ENCODE measurements at regions not wholly inside any gene's neighbourhood (a gene's known extent, or its start where the extent isn't known, plus 50 kb on each side); places are given as distances from the start of the nearest gene placed in this dataset.

DNA sequence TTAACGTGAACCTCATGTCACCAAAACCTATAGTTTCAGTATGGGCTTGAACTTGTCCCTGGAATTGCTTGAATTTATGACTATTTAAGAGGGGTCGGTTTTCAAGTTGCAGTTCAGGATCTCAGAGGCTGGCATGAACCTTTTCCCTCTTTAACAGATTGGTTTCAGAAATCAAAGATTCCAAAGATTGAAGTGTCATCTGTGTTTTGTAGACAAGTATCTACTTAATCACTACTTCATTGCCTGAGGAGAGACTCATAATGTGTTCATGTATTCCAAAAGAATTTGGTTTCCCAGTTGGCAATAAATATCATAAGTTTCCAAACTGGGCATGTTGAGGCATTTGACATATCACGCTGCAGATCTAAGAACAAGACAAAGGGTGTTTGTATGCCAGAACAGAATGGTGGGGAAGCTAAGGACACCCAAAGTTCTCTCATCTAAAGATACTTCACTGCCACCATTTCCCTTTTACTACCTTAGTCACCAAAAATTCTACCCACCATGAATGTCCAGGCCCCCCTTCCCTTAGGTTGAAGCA lies 199.5 kb downstream of the NUAK1 start:
- no peak for DNase-seq

DNA sequence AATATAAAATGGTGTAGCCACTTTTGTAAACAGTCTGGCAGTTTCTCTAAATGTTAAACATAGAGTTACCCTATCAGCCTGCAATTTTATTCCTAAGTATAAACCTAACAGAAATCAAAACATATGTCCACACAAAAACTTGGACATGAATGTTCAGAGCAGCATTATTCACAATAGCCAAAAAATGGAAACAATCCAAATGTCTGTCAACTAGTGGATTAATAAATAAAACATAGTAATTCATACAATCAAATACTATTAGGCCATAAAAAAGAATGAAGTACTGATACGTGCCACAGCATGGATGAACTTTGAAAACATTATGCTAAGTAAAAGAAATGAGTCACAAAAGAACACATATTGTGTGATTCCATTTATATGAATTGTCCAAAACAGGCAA lies 196.5 kb downstream of the NUAK1 start:
- no peak for DNase-seq

DNA sequence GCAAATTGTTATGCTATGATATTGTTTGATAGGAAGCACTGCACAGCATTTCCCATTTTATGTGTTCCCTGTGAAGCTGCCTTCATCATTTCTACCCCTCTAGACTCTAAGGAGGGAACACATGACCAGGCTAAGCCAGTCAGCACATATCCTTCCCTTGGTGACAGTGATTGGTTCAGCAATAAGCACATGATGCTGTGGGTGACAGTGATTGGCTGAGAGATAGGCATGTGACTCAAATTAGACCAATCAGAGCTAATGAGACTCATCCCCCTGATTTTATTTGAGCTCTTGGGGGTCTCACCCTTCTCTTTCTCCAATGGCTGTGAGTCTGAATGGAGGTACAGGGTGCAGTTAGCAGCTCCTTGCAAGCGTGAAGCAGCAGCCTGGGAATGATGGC lies 195.2 kb downstream of the NUAK1 start:
- no peak for DNase-seq

DNA sequence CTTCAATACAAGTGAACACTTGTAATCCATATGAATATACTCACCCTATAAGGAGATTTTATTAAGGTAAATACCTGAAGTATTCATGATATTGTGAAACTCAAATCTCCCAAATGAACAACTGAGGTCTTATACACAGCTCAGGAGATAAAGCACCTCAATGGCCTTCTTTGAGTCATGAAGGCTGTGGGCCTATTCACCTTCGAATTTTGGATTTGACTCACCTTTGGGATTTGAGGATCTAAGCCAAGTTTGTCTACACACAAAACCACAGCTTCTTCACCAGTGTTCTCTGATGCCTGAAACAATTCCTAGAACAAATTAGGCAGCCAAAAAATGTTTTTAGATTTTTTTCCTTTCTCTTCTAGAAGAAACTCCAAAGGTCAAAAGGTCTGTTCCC lies 194.1 kb downstream of the NUAK1 start:
- DNase-seq: no peak

DNA sequence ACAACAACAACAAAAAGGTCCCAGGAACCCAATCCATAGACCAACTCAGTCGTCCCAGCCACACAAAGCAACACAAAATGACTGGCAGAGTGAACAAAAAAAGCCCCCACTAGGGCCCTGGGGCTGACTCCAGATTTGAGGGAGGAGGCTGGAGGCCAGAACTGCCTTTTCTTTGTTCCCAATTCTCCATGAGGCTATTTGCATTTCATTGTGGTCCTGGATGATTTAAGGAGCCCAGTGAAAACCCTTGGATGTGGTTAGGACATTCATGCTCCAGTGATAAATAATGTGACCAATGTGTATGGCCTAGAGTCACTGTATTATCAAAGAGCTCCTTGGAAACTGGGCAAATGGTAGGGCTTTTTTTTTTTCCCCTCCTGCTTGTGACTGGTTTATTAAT lies 192.9 kb downstream of the NUAK1 start:
- no peak for DNase-seq

DNA sequence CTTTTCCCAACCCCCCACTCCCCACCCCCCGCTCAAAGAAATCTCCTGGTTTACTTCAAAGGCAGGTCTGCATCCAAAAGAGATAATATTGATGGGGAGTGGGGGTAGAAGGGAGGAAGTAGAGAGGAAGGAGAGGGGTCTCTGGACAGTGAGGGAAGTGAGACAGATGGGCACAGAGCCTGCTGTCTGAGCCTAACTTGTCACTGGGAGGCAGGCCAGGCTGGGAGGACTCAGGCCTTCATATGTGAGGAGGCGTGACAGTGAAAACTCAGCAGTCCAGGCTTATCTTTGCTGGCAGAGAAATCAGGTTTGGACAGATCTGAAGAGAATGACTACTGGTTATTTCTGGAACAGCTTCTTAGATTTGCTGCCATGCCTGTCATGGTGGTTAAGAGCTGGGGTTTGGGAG lies 192.3 kb downstream of the NUAK1 start:
- peak; percentile 75 for DNase-seq

DNA sequence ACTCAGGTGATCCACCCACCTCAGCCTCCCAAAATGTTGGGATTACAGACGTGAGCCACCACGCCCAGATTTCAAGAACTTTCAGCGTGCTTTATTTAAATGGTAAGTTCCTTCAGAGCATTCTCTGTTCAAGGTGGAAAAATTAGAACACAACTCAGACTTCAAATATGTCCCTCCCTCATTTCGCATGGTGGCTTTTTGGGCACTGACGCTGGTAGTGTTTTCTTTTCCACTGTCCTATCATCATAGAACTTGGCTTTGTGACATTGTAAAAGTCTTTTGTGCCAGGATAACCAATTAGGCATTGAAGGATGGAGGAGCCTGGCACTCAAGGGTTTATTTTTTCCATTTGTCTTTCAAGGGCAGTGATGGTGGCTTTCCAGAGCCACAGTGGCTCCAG lies 190.8 kb downstream of the NUAK1 start:
- no peak for DNase-seq

DNA sequence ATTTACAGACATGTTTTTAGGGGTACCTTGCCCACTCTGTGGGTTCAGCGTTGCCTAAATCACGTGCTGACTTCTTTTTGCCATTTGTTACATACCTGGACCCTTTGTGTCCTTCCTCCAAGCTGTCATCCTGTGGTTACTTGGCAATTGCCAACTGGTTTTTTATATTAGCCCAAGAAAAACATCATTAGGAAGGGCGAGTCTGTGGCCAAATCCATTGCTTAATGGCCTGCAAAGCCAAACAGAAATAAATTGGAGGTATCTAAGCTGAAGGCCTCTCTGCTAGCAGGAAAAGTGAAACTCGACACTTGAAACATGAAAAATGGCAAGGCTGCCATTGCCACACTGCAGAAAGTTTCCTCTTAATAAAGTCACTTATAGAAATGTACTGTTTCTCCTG lies 190.4 kb downstream of the NUAK1 start:
- DNase-seq: no peak

DNA sequence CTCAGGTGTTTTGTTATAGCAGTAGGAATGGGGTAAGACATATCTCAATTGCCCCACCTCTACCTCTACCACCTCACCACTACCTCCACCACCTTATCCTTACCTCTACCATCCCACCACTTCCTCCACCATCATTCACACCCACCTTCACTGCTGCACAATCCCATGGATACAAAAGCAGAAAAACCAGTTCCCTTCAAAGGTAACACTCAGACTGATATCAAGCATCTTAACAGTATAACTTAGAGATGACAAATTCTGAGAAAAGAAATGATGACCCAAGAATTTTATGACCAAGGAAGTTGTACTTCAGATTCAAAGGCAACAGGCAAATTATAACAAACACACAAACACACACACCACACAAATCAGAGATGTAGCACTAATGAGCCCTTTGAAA lies 189.4 kb downstream of the NUAK1 start:
- DNase-seq: no peak

DNA sequence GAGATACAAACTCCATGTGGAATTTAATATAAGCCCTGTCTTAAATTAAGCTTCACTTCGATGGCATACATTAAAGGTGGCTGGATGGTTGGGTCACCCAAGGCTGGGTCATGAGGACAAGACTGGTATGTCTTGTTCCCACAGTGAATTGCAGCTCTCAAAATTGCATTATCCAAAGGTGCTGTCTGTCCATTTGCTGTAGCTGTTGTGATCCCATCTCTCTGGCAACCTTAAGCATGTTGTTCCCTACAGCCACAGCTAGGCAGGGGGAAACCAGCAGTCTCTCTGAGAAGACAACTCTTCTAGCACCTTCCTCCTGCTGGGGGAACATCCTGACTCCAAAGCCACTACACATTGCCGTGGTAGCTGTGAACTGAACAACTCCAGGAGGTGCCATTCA lies 187.0 kb downstream of the NUAK1 start:
- no peak for DNase-seq

DNA sequence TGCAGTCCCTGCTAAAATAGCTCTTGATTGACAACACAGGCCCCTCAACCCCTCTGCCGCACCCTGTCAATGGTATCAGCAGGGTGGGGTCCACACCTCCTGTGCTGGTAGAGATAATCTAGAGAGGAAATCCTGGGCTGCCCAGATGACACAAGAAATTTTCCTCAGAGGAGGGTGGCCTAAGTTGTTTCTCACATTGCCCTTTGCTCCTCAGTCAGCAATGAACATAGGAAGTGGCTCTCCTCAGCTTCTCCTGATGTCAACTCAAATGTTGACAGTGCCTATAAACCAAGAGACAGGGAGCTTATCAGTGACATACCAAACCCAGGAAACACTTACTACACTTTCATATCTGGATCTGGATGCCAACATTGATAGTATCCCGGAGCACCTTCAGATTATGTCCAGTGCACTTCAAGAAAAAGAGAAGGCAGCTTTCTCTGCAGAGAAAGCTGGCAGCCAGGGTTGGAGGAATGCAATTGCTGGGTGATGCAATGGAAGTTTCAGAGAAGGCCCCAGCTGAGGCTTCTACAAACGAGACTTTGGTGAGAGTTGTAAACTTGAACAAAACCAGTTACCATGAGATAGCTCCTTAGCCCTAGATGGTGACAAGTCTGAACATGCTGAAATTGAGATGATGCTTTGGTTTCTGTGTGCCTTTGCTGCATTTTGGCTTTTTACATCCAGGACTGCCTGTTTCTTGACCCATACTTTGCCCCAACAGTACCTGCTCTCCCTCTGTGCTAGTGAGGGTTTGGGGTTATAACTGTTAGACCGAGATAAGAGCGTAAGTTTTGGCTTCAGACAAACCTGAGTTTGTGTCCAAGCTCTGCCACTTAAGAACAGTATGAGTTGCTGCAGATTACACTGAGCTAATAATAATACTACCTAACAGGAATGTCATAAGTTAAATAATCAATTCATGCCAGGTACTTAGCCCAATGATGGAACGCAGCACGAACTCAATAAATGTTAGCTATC lies 183.5 kb downstream of the NUAK1 start:
- DNase-seq: peak; percentile 51

DNA sequence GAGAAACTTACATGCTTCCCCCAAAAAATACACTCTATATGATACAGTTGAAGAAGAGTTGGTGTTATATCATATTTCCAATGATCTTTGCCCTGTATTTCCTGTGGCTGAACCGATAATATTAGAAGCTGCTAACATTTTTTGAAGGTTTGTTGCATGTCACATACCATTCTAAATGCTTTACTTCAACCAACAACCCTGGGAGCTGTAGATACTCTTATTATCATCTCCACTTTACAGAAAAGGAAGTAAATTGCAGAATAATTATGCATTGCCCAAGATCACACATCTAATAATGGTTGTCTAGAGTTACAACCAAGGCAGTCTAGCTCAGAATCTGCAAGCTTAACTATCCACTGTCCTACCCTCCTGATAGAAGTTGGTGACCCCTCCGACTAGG lies 182.8 kb downstream of the NUAK1 start:
- DNase-seq: no peak

DNA sequence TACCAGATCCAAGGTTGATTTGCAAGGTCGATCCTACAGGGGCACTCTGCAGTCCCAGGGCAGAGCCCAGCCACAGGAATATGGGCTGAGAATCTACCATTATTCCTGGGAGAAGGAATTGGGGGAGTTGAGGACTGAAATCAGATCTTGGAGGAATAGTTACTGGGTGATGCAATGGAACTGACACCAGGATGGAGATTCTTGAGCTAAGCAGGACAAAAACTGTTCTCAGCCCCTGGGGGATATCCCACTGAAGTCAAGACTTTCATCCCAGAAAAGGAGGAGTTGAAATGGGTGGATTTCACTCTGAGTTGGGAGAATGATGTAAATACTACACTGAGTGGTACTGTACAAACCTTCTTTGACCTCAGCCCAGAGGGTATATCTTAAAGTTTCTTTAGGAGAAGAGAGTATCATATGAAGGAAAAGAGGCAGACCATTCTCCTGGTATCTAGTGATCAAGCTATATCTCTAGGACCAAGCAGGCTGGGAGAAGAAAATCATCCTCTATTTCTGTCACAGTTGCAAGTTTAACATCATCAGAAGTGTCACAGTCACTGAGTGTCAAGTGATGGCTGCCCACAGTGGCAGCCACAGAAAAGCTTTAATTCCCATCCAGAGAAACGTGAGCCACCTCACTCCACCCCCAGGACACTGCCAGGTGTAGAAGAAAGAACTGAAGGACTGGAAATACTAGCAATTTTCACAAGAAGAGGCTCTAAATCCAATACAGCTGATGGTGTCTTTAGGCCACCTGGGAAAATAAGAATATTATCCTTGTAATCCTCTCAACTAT lies 181.9 kb downstream of the NUAK1 start:
- no peak for DNase-seq

DNA sequence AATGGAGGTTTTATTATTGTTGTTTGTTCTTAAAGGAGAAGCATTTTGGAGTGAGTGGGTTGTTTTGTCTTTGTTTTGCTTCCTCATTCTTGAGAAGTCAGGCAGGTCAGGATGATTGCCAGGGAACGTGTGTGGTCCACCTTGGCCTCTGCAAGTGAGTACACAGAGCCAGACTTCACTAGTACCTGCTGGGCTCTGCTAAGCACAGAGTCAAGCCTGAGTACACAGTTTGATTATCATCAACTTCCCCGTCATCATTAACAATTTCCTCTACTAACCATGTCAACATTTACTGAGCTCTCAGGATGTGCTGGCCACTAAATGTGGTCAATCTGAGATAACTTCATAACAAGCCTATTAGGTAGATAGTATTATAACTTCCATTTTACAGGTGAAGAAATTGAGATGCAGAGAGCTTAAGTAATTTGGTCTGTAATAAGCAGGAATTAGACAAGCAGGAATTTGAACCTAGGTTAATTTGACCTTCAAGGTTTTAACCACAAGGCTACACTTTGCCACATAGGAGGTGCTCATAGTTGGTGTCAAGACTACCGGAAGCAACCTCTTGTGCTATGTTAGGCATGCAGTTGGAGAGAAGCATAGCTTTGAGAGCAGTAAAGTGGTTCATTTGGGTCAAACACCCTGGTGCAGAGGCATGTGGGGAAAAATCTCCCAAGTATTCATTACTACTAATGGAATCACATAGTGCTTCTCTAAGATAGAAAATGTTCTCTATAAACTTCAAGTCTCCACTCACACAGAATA lies 178.3 kb downstream of the NUAK1 start:
- DNase-seq: no peak

DNA sequence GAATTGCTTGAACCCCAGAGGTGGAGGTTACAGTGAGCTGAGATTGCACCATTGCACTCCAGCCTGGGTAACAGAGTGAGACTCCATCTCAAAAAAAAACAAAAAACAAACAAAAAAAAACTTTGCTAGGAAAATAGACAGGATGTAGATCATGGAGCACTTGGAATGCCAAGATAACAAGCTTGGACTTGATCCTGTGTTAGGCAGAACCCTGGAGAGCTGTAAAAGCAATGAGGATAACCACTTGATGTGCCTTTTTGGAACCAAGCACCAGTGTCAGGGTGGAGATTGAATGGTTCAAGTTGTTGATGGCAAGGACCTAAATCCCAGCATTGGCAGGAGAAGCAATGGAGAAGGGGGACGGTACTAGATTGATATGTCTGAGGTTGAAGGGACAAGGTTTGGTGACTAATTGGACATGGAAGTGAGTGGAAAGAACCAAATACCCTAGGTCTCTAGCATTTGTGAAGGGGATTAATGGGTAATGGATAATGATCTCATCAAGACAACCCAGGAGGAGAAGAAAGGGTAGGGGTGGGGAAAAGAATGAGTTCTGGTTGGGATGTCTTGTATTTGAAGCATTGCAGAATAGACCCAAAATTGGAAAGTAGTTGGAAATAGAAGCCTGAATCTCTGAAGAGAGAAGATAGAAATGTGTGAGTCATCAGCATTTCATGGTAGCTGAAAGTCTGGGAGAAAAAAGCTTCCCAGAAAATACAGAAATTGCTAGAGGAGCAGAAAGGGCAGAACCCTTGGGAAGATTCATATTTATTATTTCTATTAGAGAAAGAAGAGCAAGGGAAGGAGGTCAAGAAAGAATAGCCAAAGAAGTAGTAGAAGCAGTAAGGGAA lies 176.7 kb downstream of the NUAK1 start:
- no peak for DNase-seq

DNA sequence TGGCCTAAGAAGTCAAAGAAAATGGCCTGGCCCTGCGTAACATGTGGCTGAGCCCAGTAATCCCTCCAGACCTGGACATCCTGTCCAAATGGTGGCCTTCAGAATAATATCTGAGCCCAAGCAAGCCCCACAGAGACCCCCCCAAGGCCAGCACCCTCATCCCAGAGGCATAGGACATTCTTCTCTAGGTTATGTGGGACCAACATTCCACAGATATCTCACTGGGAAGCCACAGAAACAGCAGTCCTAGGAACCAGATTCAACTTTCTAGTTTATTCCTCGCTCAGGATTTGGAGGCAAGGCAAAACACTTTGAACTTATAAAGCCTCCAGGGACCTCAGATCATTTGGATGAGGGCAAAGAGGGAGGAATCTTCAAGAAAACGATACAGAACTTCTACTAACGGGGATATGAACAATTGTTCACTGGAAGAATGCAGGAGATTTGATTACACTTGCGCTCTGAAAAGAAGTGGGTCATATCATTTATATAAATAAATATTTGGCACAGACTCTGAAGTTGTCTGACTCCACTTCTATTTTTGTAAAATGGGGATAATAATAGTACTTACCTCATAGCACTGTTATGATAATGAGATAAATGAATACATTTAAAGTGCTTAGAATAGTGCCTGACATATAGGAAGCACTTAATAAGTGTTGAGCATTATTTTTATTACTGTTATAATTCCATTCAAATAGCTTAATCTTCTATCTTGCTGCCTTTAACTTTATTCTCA lies 171.5 kb downstream of the NUAK1 start:
- DNase-seq: no peak

DNA sequence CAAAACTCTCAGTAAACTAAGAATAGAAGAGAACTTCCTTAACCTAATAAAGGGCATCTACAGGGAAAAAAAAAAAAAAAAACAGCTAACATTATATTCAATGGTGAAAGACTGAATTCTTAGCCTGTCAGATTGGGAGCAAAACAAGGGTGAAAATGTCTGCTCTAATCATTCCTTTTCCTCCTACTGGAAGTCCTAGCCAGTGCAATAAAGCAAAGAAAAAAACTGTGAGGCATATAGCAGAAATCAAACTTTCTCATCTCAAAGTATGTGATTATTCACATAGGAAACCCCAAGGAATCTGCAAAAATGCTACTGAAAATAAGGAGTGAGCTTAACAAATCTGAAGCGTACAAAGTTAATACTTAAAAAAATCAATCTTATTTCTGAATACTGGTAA lies 170.7 kb downstream of the NUAK1 start:
- no peak for DNase-seq

DNA sequence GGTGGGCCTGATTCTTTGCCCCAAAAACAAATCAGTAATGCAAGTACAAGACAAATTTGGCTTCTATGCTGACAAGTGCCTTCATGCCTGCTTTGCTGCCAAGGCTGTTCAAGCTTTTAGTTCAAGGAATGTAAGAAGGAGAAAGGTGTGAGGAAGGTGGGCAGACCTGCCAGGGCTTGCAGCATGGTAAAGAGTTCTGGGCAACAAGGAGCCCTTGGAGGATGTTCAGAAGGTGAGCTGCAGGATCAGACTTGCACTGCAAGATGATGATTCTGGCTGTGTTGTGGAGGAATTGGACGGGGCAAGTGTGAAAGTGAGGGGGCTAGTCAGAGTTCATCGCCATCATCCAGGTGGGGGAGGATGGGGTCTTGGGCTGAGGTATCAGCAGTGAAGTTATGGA lies 167.9 kb downstream of the NUAK1 start:
- no peak for DNase-seq

DNA sequence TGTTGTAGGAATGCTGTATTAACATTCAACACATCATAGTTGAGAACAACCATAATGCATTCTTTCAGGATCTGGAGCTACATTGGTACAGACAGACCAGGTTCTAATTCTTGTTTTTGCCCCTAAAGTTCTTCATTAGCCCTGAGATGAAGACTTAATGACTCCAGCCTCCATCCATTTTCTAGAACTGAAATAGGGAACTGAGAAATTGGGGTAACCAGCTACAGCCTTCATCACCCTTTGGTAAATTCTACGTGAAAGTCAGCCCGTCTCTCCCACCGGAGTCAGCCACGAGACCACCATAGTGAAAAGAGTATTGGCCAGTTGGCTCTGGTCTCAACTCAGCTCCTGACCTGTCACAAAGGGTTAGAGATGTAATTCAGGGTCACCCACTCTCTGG lies 164.0 kb downstream of the NUAK1 start:
- DNase-seq: no peak

DNA sequence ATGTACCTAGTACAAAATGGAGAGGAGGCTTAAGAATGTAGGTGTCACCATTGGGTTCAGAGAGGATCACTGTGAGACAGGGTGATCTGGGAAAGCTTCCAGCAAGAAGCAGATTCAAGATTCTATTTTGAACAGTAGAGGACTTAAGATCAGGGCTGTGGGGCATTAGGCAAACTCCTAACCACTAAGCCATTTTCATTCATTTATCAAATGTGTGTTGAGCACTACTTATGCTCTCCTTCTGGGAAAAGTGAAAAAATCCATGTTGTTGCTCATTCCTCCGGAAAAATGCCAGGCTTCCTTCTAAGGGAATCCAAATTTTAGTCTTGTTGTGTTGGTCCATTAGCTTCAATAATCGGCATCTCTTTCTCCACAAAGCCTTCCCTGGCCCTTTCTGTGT lies 163.4 kb downstream of the NUAK1 start:
- no peak for DNase-seq

DNA sequence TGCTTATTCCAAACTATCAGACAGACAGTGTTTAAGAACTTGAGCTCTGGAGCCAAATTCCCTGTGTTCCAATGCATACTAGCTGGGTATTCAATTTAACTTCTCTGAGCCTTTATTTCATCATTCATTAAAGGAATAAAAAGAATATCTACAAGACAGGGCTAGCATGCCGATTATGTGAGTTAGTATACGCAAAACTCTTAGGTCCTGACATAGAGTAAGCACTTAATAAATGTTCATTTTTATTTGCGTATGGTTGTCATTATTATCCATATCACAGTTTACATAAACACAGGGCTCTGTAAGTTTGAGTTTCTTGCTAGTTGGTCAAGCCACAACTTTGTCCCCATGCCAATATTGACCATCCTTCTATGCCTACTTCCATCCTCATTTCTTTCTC lies 161.5 kb downstream of the NUAK1 start:
- no peak for DNase-seq
